Smooth muscle cell (in vitro differentiated cells): ENCODE measurements at regions not wholly inside any gene's neighbourhood (a gene's known extent, or its start where the extent isn't known, plus 50 kb on each side); places are given as distances from the start of the nearest gene placed in this dataset.

Source experiments
- DNase-seq: peaks from one replicate; lab custom pipeline; 2025; ENCODE audit not compliant: unreplicated experiment; lab: John Stamatoyannopoulos, UW
- H2AFZ ChIP-seq: fragments of 200-600 bp; sonication (generic); 2 replicates; pipeline ENCODE4 v1.6.0; 2016; ENCODE audit warnings: antibody characterized with exemption, low read depth, mild to moderate bottlenecking
- H3F3A ChIP-seq: fragments of 200-600 bp; sonication (generic); 2 replicates; pipeline ENCODE4 v1.6.0; 2017; ENCODE audit warnings: antibody characterized with exemption, low read depth
- H3K27ac ChIP-seq: fragments of 200-600 bp; sonication (generic); 2 replicates; pipeline ENCODE4 v1.5.1; 2016; ENCODE audit warnings: low read depth, mild to moderate bottlenecking
- H3K27me3 ChIP-seq: fragments of 200-600 bp; sonication (generic); 2 replicates; pipeline ENCODE4 v1.6.1; 2016; ENCODE audit warnings: low read depth, mild to moderate bottlenecking
- H3K36me3 ChIP-seq: fragments of 200-600 bp; sonication (generic); 2 replicates; pipeline ENCODE4 v1.5.1; 2016; ENCODE audit warnings: low read depth
- H3K4me1 ChIP-seq: fragments of 200-600 bp; sonication (generic); 2 replicates; pipeline ENCODE4 v1.5.1; 2016; ENCODE audit warnings: low read depth
- H3K4me2 ChIP-seq: fragments of 200-600 bp; sonication (generic); 2 replicates; pipeline ENCODE4 v1.6.0; 2016; ENCODE audit warnings: mild to moderate bottlenecking
- H3K4me3 ChIP-seq: fragments of 200-600 bp; sonication (generic); 2 replicates; pipeline ENCODE4 v1.5.1; 2016; ENCODE audit warnings: mild to moderate bottlenecking
- H3K79me2 ChIP-seq: fragments of 200-600 bp; sonication (generic); 2 replicates; pipeline ENCODE4 v1.6.0; 2016; ENCODE audit warnings: low read depth, mild to moderate bottlenecking
- H3K9ac ChIP-seq: fragments of 200-600 bp; sonication (generic); 2 replicates; pipeline ENCODE4 v1.6.0; 2016; ENCODE audit warnings: low read depth
- H3K9me3 ChIP-seq: fragments of 200-600 bp; sonication (generic); replicated peaks from 2 replicates; pipeline ENCODE4 v1.5.1; 2016; ENCODE audit warnings: low read depth
- H4K20me1 ChIP-seq: fragments of 200-600 bp; sonication (generic); 2 replicates; pipeline ENCODE4 v1.6.0; 2016; ENCODE audit warnings: low read depth
- CTCF ChIP-seq: fragments of 200-600 bp; sonication (generic); IDR thresholded peaks from 2 replicates; pipeline ENCODE4 v1.5.1; 2017; ENCODE audit warnings: borderline replicate concordance, mild to moderate bottlenecking, antibody characterized with exemption; ENCODE audit not compliant: insufficient read depth, poor library complexity, severe bottlenecking
- WGBS: methylation state at CpG from one replicate; pipeline ENCODE4 v1.1.7; 2016; ENCODE audit warnings: low lambda C conversion rate; 5-methylcytosine and 5-hydroxymethylcytosine counted together

- Histone ChIP-seq H3K79me2 (no peaks in the 10 kb centered on the region), H4K20me1 (no peaks in the 10 kb centered on the region), H3F3A (no peaks in the 10 kb centered on the region), H3K4me2 (no peak overlapping the region), H3K36me3 (no peaks in the 10 kb centered on the region), H3K4me1 (no peaks in the 10 kb centered on the region), H3K27me3 (no peaks in the 10 kb centered on the region), H2AFZ (no peak overlapping the region), H3K9me3 (no peaks in the 10 kb centered on the region), H3K9ac (no peak overlapping the region), H3K4me3 (no peak overlapping the region), H3K27ac (no peak overlapping the region)
- WGBS = 82% methylated on average over 2 of the region's 2 CpGs
- TF ChIP-seq CTCF = no peak
- DNase-seq = no peak
These were observed 1460.7 kb upstream of the B3GALT2 start for GRCh38 chr1:194647118-194647517.

- no peaks in the 10 kb centered on the region for H3K79me2 ChIP-seq
- H3K27me3 ChIP-seq = no peaks in the 10 kb centered on the region
- no peak overlapping the region for H3K4me2 ChIP-seq
- WGBS = 64% methylated on average over 1 of the region's 1 CpG
- no peak overlapping the region for H3K9ac ChIP-seq
- H4K20me1 ChIP-seq = no peaks in the 10 kb centered on the region
- no peaks in the 10 kb centered on the region for H3K36me3 ChIP-seq
- no peak overlapping the region for H3K4me3 ChIP-seq
- TF ChIP-seq CTCF = no peak
- H3K9me3 ChIP-seq = no peaks in the 10 kb centered on the region
- no peak for DNase-seq
- no peaks in the 10 kb centered on the region for H3F3A ChIP-seq
- no peak overlapping the region for H3K27ac ChIP-seq
- no peaks in the 10 kb centered on the region for H3K4me1 ChIP-seq
- H2AFZ ChIP-seq = no peak overlapping the region
These were observed 1458.1 kb upstream of the B3GALT2 start for GRCh38 chr1:194644528-194644927.

- Histone ChIP-seq H3K27ac (no peak overlapping the region), H3K79me2 (no peaks in the 10 kb centered on the region), H3K4me1 (no peaks in the 10 kb centered on the region), H3F3A (no peaks in the 10 kb centered on the region), H4K20me1 (no peaks in the 10 kb centered on the region), H3K27me3 (no peaks in the 10 kb centered on the region), H2AFZ (no peak overlapping the region), H3K4me3 (no peak overlapping the region), H3K9ac (no peak overlapping the region), H3K36me3 (no peaks in the 10 kb centered on the region), H3K4me2 (no peak overlapping the region), H3K9me3 (no peaks in the 10 kb centered on the region)
- 85% methylated on average over 2 of the region's 2 CpGs for WGBS
- TF ChIP-seq CTCF = no peak
- no peak for DNase-seq
These were observed 1453.9 kb upstream of the B3GALT2 start for GRCh38 chr1:194640322-194640721.

GRCh38 chr1:194629011-194629410, 1442.6 kb upstream of the B3GALT2 start:
- H3K9me3 ChIP-seq = no peaks in the 10 kb centered on the region
- no peak for DNase-seq
- no peak overlapping the region for H3K4me2 ChIP-seq
- no peak overlapping the region for H3K4me3 ChIP-seq
- no peak overlapping the region for H3K9ac ChIP-seq
- no peaks in the 10 kb centered on the region for H3F3A ChIP-seq
- 61% methylated on average over 2 of the region's 2 CpGs for WGBS
- H3K79me2 ChIP-seq = no peaks in the 10 kb centered on the region
- no peak for TF ChIP-seq CTCF
- H3K36me3 ChIP-seq = no peaks in the 10 kb centered on the region
- no peak overlapping the region for H2AFZ ChIP-seq
- H4K20me1 ChIP-seq = no peaks in the 10 kb centered on the region
- no peaks in the 10 kb centered on the region for H3K27me3 ChIP-seq
- H3K27ac ChIP-seq = no peak overlapping the region
- no peaks in the 10 kb centered on the region for H3K4me1 ChIP-seq
